ENCODE measurements at regions not wholly inside any gene's neighbourhood (a gene's known extent, or its start where the extent isn't known, plus 50 kb on each side); places are given as distances from the start of the nearest gene placed in this dataset.

DNA sequence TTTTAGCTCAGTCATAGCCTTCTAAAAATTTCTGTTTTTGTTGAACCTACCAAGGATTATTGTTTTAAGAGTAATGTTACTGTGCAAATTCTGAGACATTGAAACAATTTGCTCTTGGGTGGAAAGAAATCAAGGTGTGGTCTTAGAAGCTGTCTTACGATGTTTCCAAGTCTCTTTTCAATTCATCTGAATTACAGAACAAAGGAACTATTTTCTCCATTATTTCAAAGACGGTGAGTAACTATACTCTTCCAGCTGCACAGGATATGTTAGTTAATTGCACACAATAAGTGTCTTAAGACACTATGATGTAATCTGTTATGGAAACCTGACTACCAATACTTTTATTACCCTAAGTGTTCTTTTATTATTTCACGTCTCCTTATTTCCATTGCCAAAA is 106.8 kb upstream of the POM121L12 start:
- Histone ChIP-seq H3K27me3 (no peaks in the 10 kb centered on the region), H3K4me3 (no peak overlapping the region), H3K36me3 (no peaks in the 10 kb centered on the region), H3K27ac (no peak overlapping the region), H3K9me3 (peaks cover 0 to 3% (median 0%) of the 10 kb centered on the region in 4 donors), H3K4me1 (no peaks in the 10 kb centered on the region)
- DNase-seq, result no peak
- 24 to 80% methylated on average over 3 of the region's 3 CpGs for WGBS, 2 donors
- intact Hi-C loops (cut with DNase I), result no loop called here
- TF ChIP-seq, protein P1, sequence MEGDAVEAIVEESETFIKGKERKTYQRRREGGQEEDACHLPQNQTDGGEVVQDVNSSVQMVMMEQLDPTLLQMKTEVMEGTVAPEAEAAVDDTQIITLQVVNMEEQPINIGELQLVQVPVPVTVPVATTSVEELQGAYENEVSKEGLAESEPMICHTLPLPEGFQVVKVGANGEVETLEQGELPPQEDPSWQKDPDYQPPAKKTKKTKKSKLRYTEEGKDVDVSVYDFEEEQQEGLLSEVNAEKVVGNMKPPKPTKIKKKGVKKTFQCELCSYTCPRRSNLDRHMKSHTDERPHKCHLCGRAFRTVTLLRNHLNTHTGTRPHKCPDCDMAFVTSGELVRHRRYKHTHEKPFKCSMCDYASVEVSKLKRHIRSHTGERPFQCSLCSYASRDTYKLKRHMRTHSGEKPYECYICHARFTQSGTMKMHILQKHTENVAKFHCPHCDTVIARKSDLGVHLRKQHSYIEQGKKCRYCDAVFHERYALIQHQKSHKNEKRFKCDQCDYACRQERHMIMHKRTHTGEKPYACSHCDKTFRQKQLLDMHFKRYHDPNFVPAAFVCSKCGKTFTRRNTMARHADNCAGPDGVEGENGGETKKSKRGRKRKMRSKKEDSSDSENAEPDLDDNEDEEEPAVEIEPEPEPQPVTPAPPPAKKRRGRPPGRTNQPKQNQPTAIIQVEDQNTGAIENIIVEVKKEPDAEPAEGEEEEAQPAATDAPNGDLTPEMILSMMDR (IDR thresholded peaks at IDR 0.05), result no peak
- TF ChIP-seq POLR2A (IDR thresholded peaks at IDR 0.05), result no peak
- TF ChIP-seq POLR2AphosphoS5 (IDR thresholded peaks at IDR 0.05), result no peak
- TF ChIP-seq EP300 (IDR thresholded peaks at IDR 0.05), result no peak

DNA sequence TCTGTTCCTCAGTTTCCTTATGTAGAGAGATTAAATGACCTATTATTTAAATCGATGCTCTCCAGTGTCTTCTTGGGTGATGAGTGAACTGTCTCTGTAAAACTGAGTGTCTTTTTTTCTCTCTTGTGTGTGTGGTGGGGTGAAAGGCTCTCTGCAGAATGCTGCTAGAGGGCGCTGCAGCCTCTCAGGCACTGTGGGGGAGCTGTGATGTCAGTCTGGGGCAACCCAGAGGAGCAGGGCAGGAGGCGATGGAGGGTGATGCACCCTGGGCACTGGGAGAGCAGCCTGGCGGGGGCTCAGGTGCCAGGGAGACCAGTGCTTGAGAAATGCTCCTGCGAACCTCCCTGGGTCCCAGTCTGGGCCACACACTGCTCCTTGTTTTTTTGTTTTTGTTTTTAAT is 110.1 kb upstream of the POM121L12 start:
- no peaks in the 10 kb centered on the region for H3K4me1 ChIP-seq
- DNase-seq, result no peak
- H3K4me3 ChIP-seq, result no peak overlapping the region
- WGBS, 2 donors, result 92% methylated on average over 5 of the region's 5 CpGs
- intact Hi-C loops (cut with DNase I), result no loop called here
- peaks cover 0 to 3% (median 0%) of the 10 kb centered on the region in 4 donors for H3K9me3 ChIP-seq
- no peak overlapping the region for H3K27ac ChIP-seq
- TF ChIP-seq EP300 (IDR thresholded peaks at IDR 0.05) (no peak), POLR2A (IDR thresholded peaks at IDR 0.05) (no peak), POLR2AphosphoS5 (IDR thresholded peaks at IDR 0.05) (no peak)
- TF ChIP-seq, protein P1 (IDR thresholded peaks at IDR 0.05), result no peak
- no peaks in the 10 kb centered on the region for H3K36me3 ChIP-seq
- H3K27me3 ChIP-seq, result no peaks in the 10 kb centered on the region

DNA sequence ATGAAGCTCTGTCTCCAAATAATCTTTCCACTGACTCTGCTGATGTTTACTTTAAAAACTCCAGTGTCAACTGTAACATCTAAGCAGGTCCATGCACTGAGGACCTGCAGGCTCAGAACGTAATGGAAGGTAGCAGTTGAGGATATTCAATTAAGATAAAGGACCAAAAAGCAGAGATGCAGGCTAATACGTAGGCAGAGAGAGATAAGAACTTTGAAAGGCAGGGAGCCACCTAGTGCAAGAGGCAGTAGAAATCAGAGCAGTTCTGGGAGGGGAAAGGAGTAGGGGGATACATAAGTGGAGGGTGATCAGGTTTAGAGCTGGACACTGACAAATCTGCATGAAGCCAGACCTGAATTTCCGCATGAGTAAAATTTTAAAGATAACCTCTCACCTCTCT is 114.5 kb upstream of the POM121L12 start:
- Histone ChIP-seq H3K27me3 (no peaks in the 10 kb centered on the region), H3K4me3 (no peak overlapping the region), H3K36me3 (no peaks in the 10 kb centered on the region), H3K27ac (no peak overlapping the region), H3K9me3 (no peaks in the 10 kb centered on the region), H3K4me1 (no peaks in the 10 kb centered on the region)
- TF ChIP-seq POLR2A (IDR thresholded peaks at IDR 0.05) (no peak), EP300 (IDR thresholded peaks at IDR 0.05) (no peak), POLR2AphosphoS5 (IDR thresholded peaks at IDR 0.05) (no peak)
- TF ChIP-seq, protein P1 (IDR thresholded peaks at IDR 0.05), result no peak
- DNase-seq, result no peak
- 30 to 48% methylated on average over 3 of the region's 3 CpGs for WGBS, 2 donors
- intact Hi-C loops (cut with DNase I), result no loop called here

DNA sequence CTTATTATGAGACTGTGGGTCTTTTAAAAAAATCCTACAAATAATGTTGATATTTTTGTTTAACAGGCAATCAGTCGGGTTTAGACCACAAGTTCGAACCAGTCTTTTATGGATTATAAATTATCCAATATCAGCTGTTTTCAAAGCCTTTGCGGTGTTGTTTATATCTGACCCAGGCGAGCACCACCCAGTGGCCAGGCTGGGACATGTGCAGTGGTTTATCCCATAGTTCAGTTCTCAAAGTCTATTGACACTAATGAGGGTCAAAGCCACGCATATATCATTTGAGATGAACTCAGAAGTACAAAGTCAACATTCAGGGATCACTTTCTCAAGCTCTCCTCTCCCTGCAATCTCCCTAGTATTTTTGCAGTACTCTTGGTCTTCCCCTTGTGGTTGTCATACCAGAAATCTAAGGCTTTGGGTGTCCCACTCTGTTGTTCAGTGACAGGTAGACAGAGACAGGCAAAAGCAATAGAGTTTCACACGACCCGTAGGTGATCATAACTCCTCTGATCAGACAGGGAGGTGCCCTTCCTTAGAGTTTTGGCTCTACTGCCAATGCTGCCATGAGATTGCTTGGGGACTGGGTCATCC is 117.4 kb upstream of the POM121L12 start:
- Histone ChIP-seq H3K27me3 (no peaks in the 10 kb centered on the region), H3K36me3 (no peaks in the 10 kb centered on the region), H3K4me3 (no peak overlapping the region), H3K27ac (no peak overlapping the region), H3K9me3 (no peaks in the 10 kb centered on the region), H3K4me1 (no peaks in the 10 kb centered on the region)
- WGBS, 2 donors, result 61 to 62% methylated on average over 7 of the region's 7 CpGs
- intact Hi-C loops (cut with DNase I), result no loop called here
- TF ChIP-seq POLR2AphosphoS5 (IDR thresholded peaks at IDR 0.05), result no peak
- TF ChIP-seq, protein P1 (IDR thresholded peaks at IDR 0.05), result no peak
- no peak for TF ChIP-seq EP300 (IDR thresholded peaks at IDR 0.05)
- no peak for TF ChIP-seq POLR2A (IDR thresholded peaks at IDR 0.05)
- DNase-seq, result no peak

DNA sequence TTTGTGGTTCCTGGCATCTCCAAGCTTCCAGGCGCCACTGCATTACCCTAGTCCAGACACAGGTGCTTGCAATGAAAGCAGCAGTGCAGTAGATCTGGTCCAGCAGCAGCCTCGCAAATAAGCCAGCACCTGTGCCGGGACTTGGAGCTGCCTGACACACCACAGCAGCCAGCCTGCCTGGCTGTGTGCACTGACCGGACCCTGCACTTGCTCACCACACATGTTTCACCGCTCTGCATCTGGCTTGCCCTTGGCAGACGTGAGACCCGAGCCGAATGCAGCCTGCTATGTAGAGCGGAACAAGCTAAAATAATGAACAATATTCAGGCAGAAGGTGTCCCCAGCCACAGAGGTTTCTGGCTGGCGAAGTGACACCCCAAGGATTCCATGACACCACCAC is 123.6 kb upstream of the POM121L12 start:
- 89 to 93% methylated on average over 10 of the region's 10 CpGs for WGBS, 2 donors
- H3K27me3 ChIP-seq, result no peaks in the 10 kb centered on the region
- H3K4me1 ChIP-seq, result no peaks in the 10 kb centered on the region
- H3K27ac ChIP-seq, result no peak overlapping the region
- DNase-seq, result no peak
- TF ChIP-seq EP300 (IDR thresholded peaks at IDR 0.05), result no peak
- no peak for TF ChIP-seq POLR2A (IDR thresholded peaks at IDR 0.05)
- TF ChIP-seq POLR2AphosphoS5 (IDR thresholded peaks at IDR 0.05), result no peak
- TF ChIP-seq, protein P1 (IDR thresholded peaks at IDR 0.05), result no peak
- no peaks in the 10 kb centered on the region for H3K9me3 ChIP-seq
- H3K36me3 ChIP-seq, result no peaks in the 10 kb centered on the region
- intact Hi-C loops (cut with DNase I), result no loop called here
- no peak overlapping the region for H3K4me3 ChIP-seq

Measured in sigmoid colon (tissue), 6 donors.